K562 (cell line): ENCODE measurements at regions not wholly inside any gene's neighbourhood (a gene's known extent, or its start where the extent isn't known, plus 50 kb on each side); places are given as distances from the start of the nearest gene placed in this dataset.

ENCODE experiments used
- ATAC-seq: fragments of 200-7000 bp; cut with Tn5 transposase; 3 replicates; pipeline ENCODE4 v1.9.1; 2020; ENCODE audit warnings: moderate library complexity
- BruUV-seq: library from RNA; stranded (reverse); fragments of 400-500 nt; replicated peaks from 2 replicates; lab custom pipeline; 2021; lab: Mats Ljungman, UMichigan
- CTCF ChIA-PET: fragments of 300-600 bp; formaldehyde crosslinking; extraction: SDS; loops from one replicate; lab custom pipeline; 2021; ENCODE audit warnings: low intra/inter-chr PET ratio; lab: Yijun Ruan, JAX
- POLR2A ChIA-PET: fragments of 300-600, 350-650 bp; sonication (Branson Sonifier 250); formaldehyde crosslinking; extraction: SDS; loops from one replicate; lab custom pipeline; 2021; ENCODE audit warnings: antibody characterized with exemption, inconsistent platforms; lab: Yijun Ruan, JAX
- DNase-seq, 4 experiments: peaks; one replicate each; pipeline versions ENCODE4 v3.0.0 to v3.0.0-alpha.2; 2011 to 2018; ENCODE audit warnings: low spot score in 3 of 4, mixed read lengths in 3 of 4; ENCODE audit errors: extremely low read depth in 1 of 4
- FAIRE-seq: peaks from 2 replicates; lab custom pipeline; 2011; peaks lifted over from hg19 to GRCh38; lab: Jason Lieb, UNC
- H2AFZ ChIP-seq: 2 replicates; pipeline ENCODE4 v1.6.0; 2011; ENCODE audit warnings: low read depth, low read length, control low read depth, inconsistent platforms
- H3K27ac ChIP-seq: fragments of 200-600 bp; 3 replicates; pipeline ENCODE4 v1.8.0; 2011; ENCODE audit warnings: low read depth, mild to moderate bottlenecking, control low read depth, inconsistent platforms, low read length, moderate library complexity, mixed read lengths; ENCODE audit errors: extremely low read depth
- H3K27me3 ChIP-seq, 2 experiments: fragments of 300-600 bp in 1 of 2; 2 replicates in 1 of 2; 3 replicates in 1 of 2; pipeline versions ENCODE4 v1.6.0 to v1.8.0; 2011; ENCODE audit warnings: inconsistent platforms in 2 of 2, low read length in 2 of 2, mild to moderate bottlenecking in 1 of 2, mixed read lengths in 1 of 2, moderate library complexity in 1 of 2; ENCODE audit not compliant: control insufficient read depth in 2 of 2, insufficient read depth in 2 of 2
- H3K36me3 ChIP-seq: fragments of 300-600 bp; 3 replicates; pipeline ENCODE4 v1.8.0; 2011; ENCODE audit warnings: mild to moderate bottlenecking, low read length, inconsistent platforms; ENCODE audit not compliant: control insufficient read depth, insufficient read depth
- H3K4me1 ChIP-seq, 2 experiments: fragments of 200-600 bp in 1 of 2; replicated peaks in 1 of 2; 2 replicates in 1 of 2; 3 replicates in 1 of 2; pipeline versions ENCODE4 v1.5.1 to v1.8.0; 2011; ENCODE audit warnings: inconsistent platforms in 2 of 2, low read length in 2 of 2, mild to moderate bottlenecking in 1 of 2, mixed read lengths in 1 of 2, moderate library complexity in 1 of 2; ENCODE audit not compliant: control insufficient read depth in 2 of 2, insufficient read depth in 2 of 2
- H3K4me2 ChIP-seq: 2 replicates; pipeline ENCODE4 v1.6.1; 2011; ENCODE audit warnings: low read length, control low read depth, inconsistent platforms, mixed read lengths; ENCODE audit not compliant: insufficient read depth
- H3K4me3 ChIP-seq: fragments of 200-600 bp; sonication (generic), shearing (Covaris generic); 2 replicates; pipeline ENCODE4 v1.5.1; 2016; ENCODE audit warnings: control low read depth, inconsistent platforms
- H3K79me2 ChIP-seq: fragments of 200-600 bp; 3 replicates; pipeline ENCODE4 v1.8.0; 2011; ENCODE audit warnings: low read length, inconsistent platforms; ENCODE audit not compliant: control insufficient read depth, insufficient read depth
- H3K9ac ChIP-seq, 2 experiments: 2 replicates each; pipeline versions ENCODE4 v1.6.0 to v1.6.1; 2011; ENCODE audit warnings: low read depth in 2 of 2, low read length in 2 of 2, control low read depth in 1 of 2, inconsistent platforms in 1 of 2, mild to moderate bottlenecking in 1 of 2, mixed read lengths in 1 of 2; ENCODE audit not compliant: insufficient read depth in 1 of 2
- H3K9me1 ChIP-seq: one replicate; pipeline ENCODE4 v1.6.0; 2011; ENCODE audit warnings: inconsistent platforms, mild to moderate bottlenecking, low read length, moderate library complexity; ENCODE audit not compliant: control insufficient read depth, insufficient read depth
- H3K9me3 ChIP-seq: replicated peaks from 2 replicates; pipeline ENCODE4 v1.5.1; 2011; ENCODE audit warnings: low read depth, low read length, inconsistent platforms; ENCODE audit not compliant: control insufficient read depth, insufficient read depth
- H4K20me1 ChIP-seq: replicated peaks from 2 replicates; pipeline ENCODE4 v1.6.1; 2011; ENCODE audit warnings: low read length, inconsistent platforms, mixed read lengths; ENCODE audit not compliant: control insufficient read depth, insufficient read depth
- BCOR ChIP-seq: fragments of 450-650 bp; IDR thresholded peaks from 2 replicates; pipeline ENCODE4 v1.6.1; 2016
- CBFB ChIP-seq: sonication (generic); formaldehyde crosslinking; IDR thresholded peaks from 2 replicates; pipeline ENCODE4 v1.4.0; 2020; ENCODE audit warnings: mild to moderate bottlenecking, missing genetic modification reagents
- CHD4 ChIP-seq: fragments of 200-600 bp; sonication (generic); IDR thresholded peaks from 3 replicates; pipeline ENCODE4 v1.6.1; 2012; ENCODE audit warnings: low read depth, mild to moderate bottlenecking, mixed read lengths, low read length, inconsistent platforms; ENCODE audit not compliant: insufficient read depth, insufficient replicate concordance, poor library complexity, severe bottlenecking
- E2F8 ChIP-seq: fragments of 450-650 bp; IDR thresholded peaks from 2 replicates; pipeline ENCODE4 v1.7.1; 2018; ENCODE audit warnings: mild to moderate bottlenecking, low read depth; ENCODE audit not compliant: partially characterized antibody
- FIP1L1 ChIP-seq: fragments of 200-400 bp; formaldehyde crosslinking; IDR thresholded peaks from 2 replicates; pipeline ENCODE4 v1.6.1; 2018; ENCODE audit warnings: mild to moderate bottlenecking, low read depth, low read length; ENCODE audit not compliant: poor library complexity, severe bottlenecking
- FOSL1 ChIP-seq: fragments of 200-800 bp; sonication (Bioruptor generic); conservative IDR thresholded peaks from 2 replicates; pipeline ENCODE4 v1.6.1; 2016; ENCODE audit warnings: missing genetic modification characterization, missing compliant biosample characterization
- FOXJ2 ChIP-seq: fragments of 200-800 bp; sonication (Bioruptor generic); IDR thresholded peaks from 2 replicates; pipeline ENCODE4 v1.6.1; 2016; ENCODE audit warnings: missing genetic modification characterization, missing compliant biosample characterization
- HDGF ChIP-seq: fragments of 450-650 bp; IDR thresholded peaks from 2 replicates; pipeline ENCODE4 v1.6.1; 2016
- HNRNPK ChIP-seq: fragments of 200-400 bp; formaldehyde crosslinking; IDR thresholded peaks from one replicate; pipeline ENCODE4 v1.6.1; 2018; ENCODE audit warnings: mild to moderate bottlenecking, low read depth, low read length; ENCODE audit not compliant: poor library complexity, severe bottlenecking
- KAT8 ChIP-seq: fragments of 450-650 bp; IDR thresholded peaks from 2 replicates; pipeline ENCODE4 v1.6.1; 2016; ENCODE audit warnings: low read depth, mild to moderate bottlenecking
- MCM5 ChIP-seq: fragments of 450-650 bp; IDR thresholded peaks from 2 replicates; pipeline ENCODE4 v1.6.1; 2016; ENCODE audit warnings: low read depth
- MYC ChIP-seq, 2 experiments: fragments of 250-450 bp in 1 of 2; sonication (Bioruptor Pico) in 1 of 2; IDR thresholded peaks; 2 replicates each; pipeline versions ENCODE4 v1.5.1 to v1.6.1; 2012 to 2021; ENCODE audit warnings: low read depth in 2 of 2, borderline replicate concordance in 1 of 2, improper control_type of control experiment in 1 of 2, low read length in 1 of 2, mild to moderate bottlenecking in 1 of 2, moderate library complexity in 1 of 2
- NELFE ChIP-seq: IDR thresholded peaks from 2 replicates; pipeline ENCODE4 v1.6.1; 2011; ENCODE audit warnings: mild to moderate bottlenecking; ENCODE audit not compliant: insufficient read depth, insufficient read length
- POLR3G ChIP-seq: IDR thresholded peaks from 2 replicates; pipeline ENCODE4 v1.6.1; 2011; ENCODE audit not compliant: insufficient read length, insufficient replicate concordance; ENCODE audit errors: extremely low read depth
- SFPQ ChIP-seq: fragments of 200-400 bp; formaldehyde crosslinking; IDR thresholded peaks from 2 replicates; pipeline ENCODE4 v1.6.1; 2017; ENCODE audit warnings: mild to moderate bottlenecking, low read depth, low read length, moderate library complexity
- XRCC3 ChIP-seq: fragments of 450-650 bp; IDR thresholded peaks from 2 replicates; pipeline ENCODE4 v1.6.1; 2017; ENCODE audit warnings: mild to moderate bottlenecking, moderate library complexity
- ZNF717 ChIP-seq: fragments of 250-450 bp; sonication (Bioruptor Pico); IDR thresholded peaks from 2 replicates; pipeline ENCODE4 v1.5.0; 2021
- ZNF79 ChIP-seq: fragments of 250-450 bp; sonication (Bioruptor Pico); IDR thresholded peaks from 2 replicates; pipeline ENCODE4 v1.4.0; 2020; ENCODE audit warnings: low read depth, mild to moderate bottlenecking, moderate library complexity
- WGBS: fragments of 100-300 bp; shearing (Covaris generic); methylation state at CpG from one replicate; pipeline ENCODE4 v1.1.6; 2016; ENCODE audit warnings: low coverage, mixed read lengths; ENCODE audit not compliant: insufficient coverage; ENCODE audit errors: missing lambda C conversion rate; 5-methylcytosine and 5-hydroxymethylcytosine counted together
- in situ Hi-C: fragments of 300-500 bp; cut with MboI; formaldehyde crosslinking; loops from 4 replicates; pipeline ENCODE4 v1.15.0; 2018; ENCODE audit warnings: inconsistent platforms, mixed read lengths
- intact Hi-C: fragments of 100-400 bp; cut with micrococcal nuclease; formaldehyde crosslinking; loops from 2 replicates; pipeline ENCODE4 v1.14.2; 2022
- TF ChIP-seq, protein P1 (sequence below): sonication (generic); formaldehyde crosslinking; IDR thresholded peaks from 2 replicates; pipeline ENCODE4 v1.8.0; 2022; ENCODE audit warnings: mild to moderate bottlenecking, missing genetic modification reagents

DNA sequence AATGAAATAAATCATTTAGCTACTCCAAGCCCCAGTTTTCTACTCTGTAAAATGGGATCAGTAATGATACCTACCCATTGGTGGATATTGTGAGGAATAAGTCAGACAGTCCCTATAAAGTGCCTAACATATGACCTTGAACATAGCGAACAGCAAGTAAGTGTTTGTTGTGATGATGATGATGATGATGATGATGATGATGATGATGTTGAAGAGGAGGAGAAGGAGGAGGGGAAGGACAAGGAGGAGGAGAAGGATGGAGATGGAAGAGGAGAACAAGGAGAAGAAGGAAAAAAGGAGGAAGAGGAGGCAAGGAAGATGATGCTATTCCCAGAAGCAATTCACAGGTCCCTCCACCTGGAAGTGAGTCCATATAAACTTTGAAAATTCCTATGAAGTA lies 264.3 kb downstream of the MAFB start:
- Histone ChIP-seq H3K79me2 (no peaks in the 10 kb centered on the region), H4K20me1 (no peaks in the 10 kb centered on the region), H3K4me3 (no peak overlapping the region), H3K9me1 (no peaks in the 10 kb centered on the region), H3K9ac (no peak overlapping the region), H2AFZ (no peak overlapping the region), H3K27ac (no peak overlapping the region), H3K9me3 (no peaks in the 10 kb centered on the region), H3K4me1 (no peaks in the 10 kb centered on the region), H3K36me3 (no peaks in the 10 kb centered on the region), H3K27me3 (no peaks in the 10 kb centered on the region), H3K4me2 (no peak overlapping the region)
- intact Hi-C loops (no loop called here), in situ Hi-C loops (no loop called here)
- no TSS peak for BruUV-seq
- CTCF ChIA-PET, result no interaction called here
- no peak for ATAC-seq
- no peak for FAIRE-seq
- WGBS, result 8% methylated on average over 1 of the region's 1 CpG
- no peak for DNase-seq
- TF ChIP-seq SFPQ (no peak), E2F8 (no peak), HNRNPK (no peak), CHD4 (no peak), MYC (IDR thresholded peaks at IDR 0.05; ENCODE audit: low read depth, low read length) (no peak), MYC (CRISPR knock-in tag; IDR thresholded peaks at IDR 0.05; ENCODE audit: borderline replicate concordance, low read depth) (no peak), FOSL1 (no peak), CBFB (no peak), HDGF (no peak), NELFE (no peak), XRCC3 (no peak), ZNF717 (CRISPR knock-in tag) (no peak), FIP1L1 (no peak), FOXJ2 (tag) (no peak), ZNF79 (CRISPR knock-in tag) (no peak), POLR3G (no peak), BCOR (no peak), MCM5 (no peak), KAT8 (no peak)
- TF ChIP-seq, protein P1, sequence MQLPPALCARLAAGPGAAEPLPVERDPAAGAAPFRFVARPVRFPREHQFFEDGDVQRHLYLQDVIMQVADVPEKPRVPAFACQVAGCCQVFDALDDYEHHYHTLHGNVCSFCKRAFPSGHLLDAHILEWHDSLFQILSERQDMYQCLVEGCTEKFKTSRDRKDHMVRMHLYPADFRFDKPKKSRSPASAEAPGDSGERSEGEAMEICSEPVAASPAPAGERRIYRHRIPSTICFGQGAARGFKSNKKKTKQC, result no peak
- POLR2A ChIA-PET, result no interaction called here
